Hematopoietic multipotent progenitor cell treated with erythropoietin and hydrocortisone succinate and interleukin-3 and kit ligand, for 8 days (in vitro differentiated cells): ENCODE measurements at regions not wholly inside any gene's neighbourhood (a gene's known extent, or its start where the extent isn't known, plus 50 kb on each side); places are given as distances from the start of the nearest gene placed in this dataset.
"Not testable (repeated sequence)": the region's sequence is repeated elsewhere in the genome, so short reads cannot be mapped to it uniquely, and the experiment has no call there.

ENCODE experiments used
- DNase-seq: peaks from one replicate; pipeline ENCODE4 v3.0.0-alpha.2; 2015

GRCh38 chr19:29048873-29049272, 164.1 kb downstream of the UQCRFS1 start:
- no peak for DNase-seq

GRCh38 chr19:29045679-29046254, 167.2 kb downstream of the UQCRFS1 start:
- DNase-seq, result no peak

- DNase-seq, result no peak
These were observed 168.9 kb downstream of the UQCRFS1 start for GRCh38 chr19:29044037-29044436.

DNA sequence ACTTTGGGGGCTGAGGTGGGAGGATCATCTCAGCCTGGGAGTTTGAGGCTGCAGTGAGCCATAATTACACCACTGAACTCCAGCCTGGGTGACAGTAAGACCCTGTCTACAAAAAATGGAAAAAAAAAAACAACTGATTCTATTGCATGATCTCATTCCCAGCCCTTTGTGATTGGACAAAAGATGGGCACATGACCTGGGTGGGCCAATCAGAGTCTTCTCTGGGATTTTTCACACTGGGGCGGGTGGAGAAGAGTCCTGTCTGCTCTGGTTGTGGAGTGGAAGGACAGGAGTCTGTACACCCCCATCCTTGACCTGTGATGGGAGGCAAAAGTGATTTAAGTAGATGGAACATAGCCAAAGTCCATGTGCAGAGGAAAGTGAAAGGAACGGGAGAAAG, 170.5 kb downstream of the UQCRFS1 start:
- DNase-seq, result no peak

DNA sequence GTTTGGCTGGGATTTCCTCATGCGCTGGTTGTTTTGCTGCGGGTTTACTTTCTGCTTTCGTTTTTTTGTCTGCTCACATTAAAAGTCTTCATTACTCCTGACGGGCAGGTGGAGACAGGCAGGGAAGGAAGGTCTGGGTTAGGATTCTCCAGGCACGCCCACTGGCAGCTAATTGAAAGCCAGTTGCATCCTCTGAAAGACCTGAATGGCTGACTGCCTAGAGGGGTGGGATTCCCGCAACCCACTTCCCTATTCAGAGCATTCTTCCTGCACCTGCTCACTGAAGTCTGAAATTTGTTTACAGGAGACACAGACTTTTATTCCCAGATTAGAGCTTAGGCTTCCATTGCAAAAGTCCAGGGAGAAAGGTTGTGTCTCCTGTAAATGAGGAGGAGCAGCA, 172.0 kb downstream of the UQCRFS1 start:
- no peak for DNase-seq

DNA sequence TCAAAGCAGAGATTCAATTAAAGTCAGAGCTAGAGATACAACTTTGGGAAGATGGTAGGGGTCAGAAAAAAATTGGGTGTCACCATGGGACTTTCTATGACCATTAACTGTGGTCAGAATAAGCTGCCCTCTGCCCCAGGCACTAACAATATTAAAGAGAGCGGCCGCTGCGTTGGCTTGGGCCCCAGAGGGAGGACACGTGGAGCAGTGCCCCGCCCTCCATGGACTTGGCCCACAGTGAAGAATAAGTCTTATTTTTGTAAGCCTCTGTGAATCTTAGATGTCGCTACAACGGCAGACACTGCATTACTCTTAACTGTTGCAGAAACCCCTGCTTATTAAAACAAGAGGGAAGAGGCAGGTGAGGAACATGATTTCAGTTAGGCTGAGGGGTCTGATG, 172.7 kb downstream of the UQCRFS1 start:
- no peak for DNase-seq

DNA sequence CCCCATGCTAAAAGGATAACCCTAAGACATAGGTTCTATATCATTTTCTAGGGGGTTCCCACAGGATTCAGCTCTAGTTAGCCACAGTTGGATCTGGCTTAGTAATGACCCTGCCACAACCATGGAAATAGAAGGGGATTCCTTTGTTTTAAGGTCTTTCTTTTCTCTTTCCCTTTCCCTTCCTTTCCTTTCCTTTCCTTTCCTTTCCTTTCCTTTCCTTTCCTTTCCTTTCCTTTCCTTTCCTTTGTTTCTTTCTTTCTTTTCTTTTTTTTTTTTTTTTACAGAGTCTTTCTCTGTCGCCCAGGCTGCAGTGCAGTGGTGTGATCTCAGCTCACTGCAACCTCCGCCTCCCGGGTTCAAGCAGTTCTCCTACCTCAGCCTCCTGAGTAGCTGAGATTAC, 173.9 kb downstream of the UQCRFS1 start:
- not testable (repeated sequence) for DNase-seq

DNA sequence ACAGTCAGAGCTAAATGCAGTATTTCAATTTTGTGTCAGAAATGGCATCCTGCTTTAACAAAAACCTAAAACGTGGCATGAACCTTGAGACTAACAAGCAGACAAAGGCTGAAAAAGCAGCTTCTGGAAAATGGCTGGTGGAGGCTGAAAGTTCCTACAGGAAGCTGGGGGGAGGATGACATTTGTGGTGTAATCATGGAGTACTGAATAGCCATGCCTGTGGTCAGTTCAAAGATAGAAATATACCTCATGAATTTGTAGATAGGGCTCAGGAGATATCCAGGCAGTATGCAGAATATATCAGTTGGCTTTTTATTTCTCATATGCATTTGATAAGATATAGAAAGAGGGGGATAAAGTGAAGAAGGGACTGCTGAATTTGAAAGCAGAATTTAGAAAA, 181.7 kb downstream of the UQCRFS1 start:
- DNase-seq, result no peak

GRCh38 chr19:29029268-29029958, 183.5 kb downstream of the UQCRFS1 start:
- no peak for DNase-seq

DNA sequence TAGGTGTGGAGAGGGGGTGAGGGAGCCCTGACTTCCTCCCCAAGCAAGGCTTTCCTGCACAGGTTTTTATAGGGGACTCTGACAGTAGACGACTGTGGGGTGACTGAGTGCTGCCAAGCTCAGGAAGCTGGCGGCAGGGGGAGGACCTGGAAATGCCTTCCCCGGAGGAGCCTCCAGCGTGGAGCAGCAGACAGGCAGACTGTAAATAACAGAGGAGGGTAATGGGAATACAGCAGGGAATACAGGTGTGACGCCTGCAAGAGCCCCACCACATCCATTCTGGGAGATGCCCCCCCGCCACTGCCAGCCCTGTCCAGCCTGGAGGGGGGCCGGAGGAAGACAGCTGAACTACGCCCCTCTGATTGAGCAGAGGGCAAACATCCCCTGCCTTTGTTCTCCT, 190.4 kb downstream of the UQCRFS1 start:
- DNase-seq, result no peak

DNA sequence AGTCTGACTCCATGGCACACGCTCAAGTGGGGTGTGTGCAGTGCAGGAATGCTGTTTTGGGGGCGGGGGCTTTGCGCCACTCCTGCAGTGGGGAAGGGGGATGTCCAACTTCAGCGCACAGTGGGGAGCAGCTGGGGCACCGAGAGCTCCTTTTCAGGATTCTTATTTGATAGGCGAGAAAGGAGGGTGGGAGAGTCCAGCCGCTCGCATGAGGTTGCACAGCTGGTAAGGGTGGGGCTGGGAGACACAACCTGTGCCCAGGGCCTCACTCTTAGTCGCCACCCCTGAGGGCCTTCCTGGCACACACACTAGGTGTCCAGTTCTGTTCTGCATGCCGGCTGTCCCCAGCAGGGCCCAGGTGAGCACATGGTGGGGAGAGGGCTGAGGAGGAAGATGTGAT, 190.8 kb downstream of the UQCRFS1 start:
- no peak for DNase-seq

- DNase-seq, result no peak
These were observed 191.6 kb downstream of the UQCRFS1 start for GRCh38 chr19:29021232-29021916.

- DNase-seq, result no peak
These were observed 193.5 kb downstream of the UQCRFS1 start for GRCh38 chr19:29019403-29019802.

- no peak for DNase-seq
These were observed 194.4 kb downstream of the UQCRFS1 start for GRCh38 chr19:29018542-29018941.

DNA sequence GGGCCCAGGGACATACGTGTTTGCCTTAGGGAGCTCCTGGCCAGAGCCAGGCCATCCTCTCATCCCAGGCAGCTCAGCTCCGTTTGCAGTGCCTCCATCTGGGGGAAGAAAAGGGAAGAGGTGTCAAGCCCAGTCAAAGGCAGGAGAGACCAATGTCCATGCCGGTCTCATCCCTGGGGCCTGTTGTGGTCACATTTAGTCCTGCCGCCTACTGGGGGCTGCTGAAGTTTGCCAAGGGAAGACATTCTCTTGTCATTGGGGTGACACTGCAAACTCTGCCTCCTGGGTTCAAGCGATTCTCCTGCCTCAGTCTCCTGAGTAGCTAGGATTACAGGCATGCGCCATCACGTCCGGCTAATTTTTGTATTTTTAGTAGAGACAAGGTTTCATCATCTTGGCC, 195.2 kb downstream of the UQCRFS1 start:
- no peak for DNase-seq

GRCh38 chr19:29016926-29017760, 195.8 kb downstream of the UQCRFS1 start:
- DNase-seq, result no peak

- DNase-seq, result no peak
These were observed 196.6 kb downstream of the UQCRFS1 start for GRCh38 chr19:29016353-29016752.

DNA sequence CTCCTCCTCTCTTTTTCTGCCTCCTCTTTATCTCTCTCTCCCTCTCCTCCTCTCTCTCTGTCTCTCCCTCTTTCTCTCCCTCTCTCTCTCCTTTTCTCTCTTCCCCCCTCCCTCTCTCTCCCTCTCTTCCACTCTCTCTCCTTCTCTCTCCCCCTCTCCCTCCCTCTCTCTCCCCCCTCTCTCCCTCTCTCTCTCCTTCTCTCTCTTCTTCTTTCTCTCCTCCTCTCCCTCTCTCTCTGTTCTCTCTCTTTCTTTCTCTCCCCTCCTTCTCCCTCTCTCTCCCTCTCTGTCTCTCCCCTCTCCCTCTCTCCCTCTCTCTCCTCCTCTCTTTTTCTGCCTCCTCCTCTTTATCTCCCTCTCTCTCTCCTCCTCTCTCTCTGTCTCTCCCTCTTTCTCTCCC, 197.4 kb downstream of the UQCRFS1 start:
- no peak for DNase-seq

- no peak for DNase-seq
These were observed 198.0 kb downstream of the UQCRFS1 start for GRCh38 chr19:29014857-29015436.

- no peak for DNase-seq
These were observed 199.0 kb downstream of the UQCRFS1 start for GRCh38 chr19:29013988-29014387.

DNA sequence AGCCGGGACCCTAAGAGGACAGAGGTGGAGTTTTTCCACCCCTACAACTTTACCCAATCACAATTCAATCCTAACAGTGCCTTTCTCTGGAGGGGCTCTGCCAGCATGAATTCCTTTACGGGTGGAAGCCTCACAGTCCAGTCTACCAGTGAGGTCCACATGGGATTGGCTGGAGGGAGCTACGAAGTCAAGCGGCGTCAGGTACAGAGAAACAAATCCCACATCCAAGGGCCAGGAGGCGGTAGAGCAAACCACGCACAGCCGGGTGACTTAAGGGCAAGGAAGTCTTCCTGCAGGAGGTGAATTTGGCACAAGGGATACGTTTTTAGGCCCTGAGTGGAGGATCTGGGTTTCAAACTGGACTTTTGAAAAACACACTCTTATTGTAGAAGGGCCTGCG, 199.6 kb downstream of the UQCRFS1 start:
- DNase-seq, result no peak

GRCh38 chr19:29012457-29012856, 200.5 kb downstream of the UQCRFS1 start:
- no peak for DNase-seq

DNA sequence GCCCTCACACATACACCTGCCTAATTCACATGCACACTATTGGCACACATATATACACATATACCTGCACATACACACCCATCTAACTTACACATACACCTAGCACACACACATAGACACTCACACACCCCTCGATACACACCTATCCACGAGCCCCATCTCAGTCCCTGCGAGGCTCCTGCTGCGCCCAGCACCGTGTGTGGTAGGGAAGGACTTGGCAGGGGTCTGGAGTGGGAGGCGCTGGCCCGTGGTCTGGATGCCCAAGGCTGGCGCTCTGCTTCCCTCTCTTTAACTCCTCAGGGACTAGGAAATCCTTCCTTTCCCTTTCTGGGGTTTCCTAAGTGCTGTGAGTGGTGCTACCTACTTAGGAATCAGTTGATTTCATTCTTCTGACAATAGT, 202.7 kb downstream of the UQCRFS1 start:
- DNase-seq, result no peak
